ENCODE measurements at regions not wholly inside any gene's neighbourhood (a gene's known extent, or its start where the extent isn't known, plus 50 kb on each side); places are given as distances from the start of the nearest gene placed in this dataset.

GRCh38 chr5:88660947-88661805, 221.8 kb downstream of the MEF2C start:
- no peak for TF ChIP-seq CTCF (IDR thresholded peaks at IDR 0.05; ENCODE audit: borderline replicate concordance, insufficient read depth, low read depth, low read length)
- H3K4me3 ChIP-seq (ENCODE audit: low read depth, low read length): peak overlapping the region; percentile 56

- H3K4me3 ChIP-seq (ENCODE audit: low read depth, low read length): peak overlapping the region; percentile 56
- no peak for TF ChIP-seq CTCF (IDR thresholded peaks at IDR 0.05; ENCODE audit: borderline replicate concordance, insufficient read depth, low read depth, low read length)
Measured at GRCh38 chr5:88660264-88660946, 222.6 kb downstream of the MEF2C start.

- H3K4me3 ChIP-seq (ENCODE audit: low read depth, low read length): peak overlapping the region; percentile 44
Measured at GRCh38 chr5:88659529-88660263, 223.3 kb downstream of the MEF2C start.

GRCh38 chr5:88658886-88659285, 224.1 kb downstream of the MEF2C start:
- H3K4me3 ChIP-seq (ENCODE audit: low read depth, low read length): no peak overlapping the region
- TF ChIP-seq CTCF (IDR thresholded peaks at IDR 0.05; ENCODE audit: borderline replicate concordance, insufficient read depth, low read depth, low read length): no peak

More at GRCh38 chr5:88659529-88660263, 223.3 kb downstream of the MEF2C start:
- no peak for TF ChIP-seq CTCF (IDR thresholded peaks at IDR 0.05; ENCODE audit: borderline replicate concordance, insufficient read depth, low read depth, low read length)

- no peak overlapping the region for H3K4me3 ChIP-seq (ENCODE audit: low read depth, low read length)
- no peak for TF ChIP-seq CTCF (IDR thresholded peaks at IDR 0.05; ENCODE audit: borderline replicate concordance, insufficient read depth, low read depth, low read length)
Measured at GRCh38 chr5:88657906-88658775, 224.8 kb downstream of the MEF2C start.

- H3K4me3 ChIP-seq (ENCODE audit: low read depth, low read length): no peak overlapping the region
- TF ChIP-seq CTCF (IDR thresholded peaks at IDR 0.05; ENCODE audit: borderline replicate concordance, insufficient read depth, low read depth, low read length): no peak
Measured at GRCh38 chr5:88657136-88657535, 225.8 kb downstream of the MEF2C start.
